Endodermal cell (in vitro differentiated cells): ENCODE measurements at regions not wholly inside any gene's neighbourhood (a gene's known extent, or its start where the extent isn't known, plus 50 kb on each side); places are given as distances from the start of the nearest gene placed in this dataset.
A peak's percentile ranks its signal among the peaks of the same experiment; 100 is the strongest.

Experiments
- DNase-seq: peaks from one replicate; pipeline ENCODE4 v3.0.0-alpha.2; 2017
- H3K27ac ChIP-seq: 2 replicates; pipeline ENCODE4 v1.5.1; 2013; ENCODE audit warnings: mild to moderate bottlenecking, low read depth, low read length, moderate library complexity
- H3K27me3 ChIP-seq: 2 replicates; pipeline ENCODE4 v1.6.1; 2013; ENCODE audit warnings: mild to moderate bottlenecking, low read length, moderate library complexity; ENCODE audit not compliant: insufficient read depth, control insufficient read depth, poor library complexity, severe bottlenecking
- H3K36me3 ChIP-seq: 2 replicates; pipeline ENCODE4 v1.7.0; 2013; ENCODE audit warnings: mild to moderate bottlenecking, low read length, moderate library complexity; ENCODE audit not compliant: control insufficient read depth, insufficient read depth
- H3K4me1 ChIP-seq: one replicate; pipeline ENCODE4 v1.7.0; 2013; ENCODE audit warnings: low read length; ENCODE audit not compliant: control insufficient read depth, insufficient read depth
- H3K4me3 ChIP-seq: 2 replicates; pipeline ENCODE4 v1.5.1; 2013; ENCODE audit warnings: mild to moderate bottlenecking, low read length, moderate library complexity
- H3K9ac ChIP-seq: 2 replicates; pipeline ENCODE4 v1.6.1; 2013; ENCODE audit warnings: mild to moderate bottlenecking, low read length, moderate library complexity; ENCODE audit not compliant: poor library complexity, severe bottlenecking; ENCODE audit errors: extremely low read depth
- H3K9me3 ChIP-seq: 2 replicates; pipeline ENCODE4 v1.6.1; 2013; ENCODE audit warnings: mild to moderate bottlenecking, low read length, moderate library complexity; ENCODE audit not compliant: control insufficient read depth
- H3K27ac Mint-ChIP-seq: 2 replicates; pipeline ENCODE4 v1.8.0; 2020; ENCODE audit warnings: mixed read lengths
- H3K27me3 Mint-ChIP-seq: 2 replicates; pipeline ENCODE4 v1.8.0; 2021; ENCODE audit warnings: mild to moderate bottlenecking, mixed read lengths; ENCODE audit not compliant: insufficient read depth
- H3K36me3 Mint-ChIP-seq: 2 replicates; pipeline ENCODE4 v1.8.0; 2020; ENCODE audit warnings: low read depth, mixed read lengths
- H3K4me1 Mint-ChIP-seq: 2 replicates; pipeline ENCODE4 v1.8.0; 2020; ENCODE audit warnings: mixed read lengths
- H3K4me3 Mint-ChIP-seq: 2 replicates; pipeline ENCODE4 v1.8.0; 2020; ENCODE audit warnings: mild to moderate bottlenecking, moderate library complexity, mixed read lengths
- H3K9me3 Mint-ChIP-seq: 2 replicates; pipeline ENCODE4 v1.8.0; 2020; ENCODE audit warnings: mild to moderate bottlenecking, mixed read lengths
- WGBS, 2 experiments: methylation state at CpG; one replicate each; pipeline versions ENCODE4 v1.1.5 to v1.1.7; 2013; ENCODE audit warnings: missing lambda C conversion rate in 2 of 2, mixed read lengths in 1 of 2; ENCODE audit not compliant: insufficient coverage in 1 of 2, insufficient read length in 1 of 2; 5-methylcytosine and 5-hydroxymethylcytosine counted together
- TF ChIP-seq, protein P1 (sequence below): fragments of 200-600 bp; sonication (generic); conservative IDR thresholded peaks from 2 replicates; pipeline ENCODE4 v1.5.0; 2021; ENCODE audit warnings: antibody characterized with exemption, mild to moderate bottlenecking

DNA sequence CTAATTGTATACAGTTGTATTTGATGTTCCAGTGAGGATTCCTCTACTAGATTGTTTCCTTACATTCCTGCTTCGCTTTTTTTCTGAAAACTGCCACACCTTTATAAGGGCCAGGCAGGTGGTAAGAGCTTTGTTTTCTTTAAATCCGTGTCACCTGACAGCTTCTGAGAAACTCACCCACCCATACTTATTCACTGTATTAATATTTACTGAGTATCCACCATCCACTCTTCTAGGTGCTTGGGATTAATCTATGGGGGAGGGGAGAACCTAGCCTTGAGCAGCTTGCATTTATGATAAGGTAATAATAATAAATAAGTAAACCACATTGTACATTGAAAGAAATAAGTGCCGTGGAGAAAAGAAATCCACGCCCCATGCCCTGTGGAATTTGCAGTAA is 174.7 kb upstream of the AGAP1 start:
- no peaks in the 10 kb centered on the region for H3K36me3 Mint-ChIP-seq
- Histone ChIP-seq H3K4me1 (no peaks in the 10 kb centered on the region), H3K36me3 (no peaks in the 10 kb centered on the region), H3K9ac (no peak overlapping the region), H3K4me3 (no peak overlapping the region), H3K27ac (no peak overlapping the region), H3K27me3 (no peaks in the 10 kb centered on the region), H3K9me3 (no peaks in the 10 kb centered on the region)
- 81 to 94% methylated on average over 2 to 4 of the region's 4 CpGs for WGBS, 2 experiments
- no peak for DNase-seq
- H3K4me3 Mint-ChIP-seq, result no peak overlapping the region
- H3K9me3 Mint-ChIP-seq, result no peaks in the 10 kb centered on the region
- H3K4me1 Mint-ChIP-seq, result peaks cover 1% of the 10 kb centered on the region
- H3K27me3 Mint-ChIP-seq, result peaks cover under 1% of the 10 kb centered on the region
- TF ChIP-seq, protein P1, sequence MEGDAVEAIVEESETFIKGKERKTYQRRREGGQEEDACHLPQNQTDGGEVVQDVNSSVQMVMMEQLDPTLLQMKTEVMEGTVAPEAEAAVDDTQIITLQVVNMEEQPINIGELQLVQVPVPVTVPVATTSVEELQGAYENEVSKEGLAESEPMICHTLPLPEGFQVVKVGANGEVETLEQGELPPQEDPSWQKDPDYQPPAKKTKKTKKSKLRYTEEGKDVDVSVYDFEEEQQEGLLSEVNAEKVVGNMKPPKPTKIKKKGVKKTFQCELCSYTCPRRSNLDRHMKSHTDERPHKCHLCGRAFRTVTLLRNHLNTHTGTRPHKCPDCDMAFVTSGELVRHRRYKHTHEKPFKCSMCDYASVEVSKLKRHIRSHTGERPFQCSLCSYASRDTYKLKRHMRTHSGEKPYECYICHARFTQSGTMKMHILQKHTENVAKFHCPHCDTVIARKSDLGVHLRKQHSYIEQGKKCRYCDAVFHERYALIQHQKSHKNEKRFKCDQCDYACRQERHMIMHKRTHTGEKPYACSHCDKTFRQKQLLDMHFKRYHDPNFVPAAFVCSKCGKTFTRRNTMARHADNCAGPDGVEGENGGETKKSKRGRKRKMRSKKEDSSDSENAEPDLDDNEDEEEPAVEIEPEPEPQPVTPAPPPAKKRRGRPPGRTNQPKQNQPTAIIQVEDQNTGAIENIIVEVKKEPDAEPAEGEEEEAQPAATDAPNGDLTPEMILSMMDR, result no peak
- no peak overlapping the region for H3K27ac Mint-ChIP-seq

DNA sequence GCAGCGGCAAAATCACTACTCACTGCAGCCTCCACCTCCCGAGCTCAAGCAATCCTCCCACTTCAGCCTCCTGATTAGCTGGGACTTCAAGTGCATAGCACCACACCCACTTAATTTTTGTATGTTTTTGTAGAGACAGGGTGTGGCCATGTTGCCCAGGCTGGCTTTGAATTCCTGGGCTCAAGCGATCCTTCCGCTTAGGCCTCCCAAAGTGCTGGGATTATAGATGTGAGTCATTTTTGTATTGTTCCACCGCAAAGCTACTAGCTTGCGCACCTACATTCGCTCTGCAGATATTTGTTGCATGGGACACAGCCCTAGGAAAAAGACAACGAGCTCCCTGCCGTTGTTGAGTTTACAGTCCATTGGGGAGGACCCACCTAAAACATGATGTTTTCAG is 173.5 kb upstream of the AGAP1 start:
- Histone ChIP-seq H3K4me3 (no peak overlapping the region), H3K9ac (no peak overlapping the region), H3K36me3 (no peaks in the 10 kb centered on the region), H3K4me1 (peaks cover 7% of the 10 kb centered on the region), H3K27ac (no peak overlapping the region), H3K27me3 (no peaks in the 10 kb centered on the region), H3K9me3 (no peaks in the 10 kb centered on the region)
- TF ChIP-seq, protein P1, result no peak
- Mint-ChIP-seq H3K27me3 (no peaks in the 10 kb centered on the region), H3K4me3 (no peak overlapping the region), H3K27ac (no peak overlapping the region), H3K36me3 (no peaks in the 10 kb centered on the region), H3K4me1 (peaks cover 14% of the 10 kb centered on the region), H3K9me3 (no peaks in the 10 kb centered on the region)
- 88 to 91% methylated on average over 7 to 9 of the region's 9 CpGs for WGBS, 2 experiments
- peak; percentile 14 for DNase-seq

DNA sequence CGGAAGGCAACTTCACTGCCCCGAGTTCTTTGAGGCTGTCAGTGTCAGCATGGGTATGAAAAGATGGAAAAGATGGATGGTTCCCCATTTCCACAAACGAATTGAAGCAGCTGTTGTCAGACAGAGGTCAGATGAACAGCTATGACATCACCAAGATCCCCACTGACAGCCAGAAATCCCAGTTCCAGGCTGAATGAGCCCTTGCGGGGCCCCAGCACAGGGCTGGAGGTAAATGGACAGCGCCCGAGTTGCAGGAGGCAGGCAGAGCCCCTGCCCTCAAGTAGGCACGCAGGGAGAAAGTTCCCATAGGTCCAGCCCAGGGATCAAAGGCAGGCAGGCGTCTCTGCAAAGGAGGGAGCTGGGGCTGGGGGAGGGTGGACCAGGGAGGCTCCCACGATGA is 169.5 kb upstream of the AGAP1 start:
- H3K9ac ChIP-seq, result no peak overlapping the region
- no peaks in the 10 kb centered on the region for H3K27me3 ChIP-seq
- H3K9me3 ChIP-seq, result no peaks in the 10 kb centered on the region
- no peaks in the 10 kb centered on the region for H3K36me3 ChIP-seq
- Mint-ChIP-seq H3K4me3 (no peak overlapping the region), H3K27me3 (no peaks in the 10 kb centered on the region), H3K27ac (no peak overlapping the region), H3K36me3 (no peaks in the 10 kb centered on the region), H3K4me1 (peaks cover 20% of the 10 kb centered on the region), H3K9me3 (no peaks in the 10 kb centered on the region)
- peak; percentile 72 for DNase-seq
- H3K4me1 ChIP-seq, result peaks cover 10% of the 10 kb centered on the region
- TF ChIP-seq, protein P1, result no peak
- no peak overlapping the region for H3K4me3 ChIP-seq
- 55 to 57% methylated on average over 5 to 9 of the region's 9 CpGs for WGBS, 2 experiments
- no peak overlapping the region for H3K27ac ChIP-seq
